Bronchial epithelial cell (primary cell): ENCODE measurements at regions not wholly inside any gene's neighbourhood (a gene's known extent, or its start where the extent isn't known, plus 50 kb on each side); places are given as distances from the start of the nearest gene placed in this dataset.

Experiments used
- DNase-seq: peaks from one replicate; pipeline ENCODE4 v3.0.0-alpha.2; 2010; ENCODE audit warnings: low read depth
- FAIRE-seq: peaks from 2 replicates; lab custom pipeline; 2011; peaks lifted over from hg19 to GRCh38; lab: Jason Lieb, UNC
- H3K27me3 ChIP-seq: 2 replicates; pipeline ENCODE4 v1.5.1; 2011; ENCODE audit warnings: low read length; ENCODE audit not compliant: control insufficient read depth, insufficient read depth
- H3K36me3 ChIP-seq: 2 replicates; pipeline ENCODE4 v1.5.1; 2011; ENCODE audit warnings: low read length; ENCODE audit not compliant: control insufficient read depth, insufficient read depth
- H3K4me3 ChIP-seq: 2 replicates; pipeline ENCODE4 v1.5.1; 2011; ENCODE audit warnings: mild to moderate bottlenecking, low read depth, low read length, control low read depth
- CTCF ChIP-seq: IDR thresholded peaks from 2 replicates; pipeline ENCODE4 v1.5.1; 2011; ENCODE audit warnings: mild to moderate bottlenecking, moderate library complexity, low read length, control low read depth, inconsistent platforms; ENCODE audit not compliant: insufficient read depth, severe bottlenecking

DNA sequence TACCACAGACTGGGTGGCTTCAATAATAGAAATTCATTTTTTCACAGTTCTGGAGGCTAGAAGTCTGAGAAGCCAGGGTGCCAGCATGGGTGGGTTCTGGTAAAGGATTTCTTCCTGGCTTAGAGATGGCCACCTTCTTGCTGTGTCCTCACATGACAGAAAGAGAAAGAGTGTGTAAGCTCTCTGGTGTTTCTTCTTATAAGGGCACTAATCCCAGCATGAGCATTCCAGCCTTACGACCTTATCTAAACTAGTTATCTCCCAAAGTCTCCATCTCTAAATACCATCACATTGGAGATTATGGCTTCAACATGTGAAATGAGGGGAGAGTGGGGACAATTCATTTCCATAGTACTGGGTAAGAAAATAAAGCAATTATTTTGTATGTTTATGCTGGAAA lies 226.5 kb upstream of the TUSC1 start:
- no peak for FAIRE-seq
- no peak for DNase-seq
- Histone ChIP-seq H3K36me3 (no peaks in the 10 kb centered on the region), H3K4me3 (no peak overlapping the region), H3K27me3 (no peaks in the 10 kb centered on the region)
- TF ChIP-seq CTCF = no peak

DNA sequence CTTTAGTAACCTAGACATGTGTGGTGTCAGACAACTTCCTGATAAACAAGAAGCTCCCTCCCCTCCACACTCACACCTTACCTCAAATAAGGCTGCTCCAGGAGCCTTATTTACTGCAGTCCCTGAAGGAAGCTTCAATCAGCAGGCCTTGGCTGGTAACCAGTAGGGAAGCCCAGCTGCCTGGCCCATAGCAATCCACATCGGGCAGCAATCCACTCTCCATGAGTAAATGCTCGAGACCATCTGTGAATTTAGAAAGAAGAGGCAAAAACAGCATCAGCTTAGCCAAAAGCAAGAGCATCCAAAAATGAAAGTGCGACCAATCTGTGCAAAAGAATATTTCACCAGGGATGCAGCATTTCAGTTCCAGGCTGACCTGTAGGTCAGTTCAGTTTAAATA lies 213.3 kb upstream of the TUSC1 start:
- DNase-seq = no peak
- Histone ChIP-seq H3K27me3 (no peaks in the 10 kb centered on the region), H3K4me3 (no peak overlapping the region), H3K36me3 (no peaks in the 10 kb centered on the region)
- no peak for FAIRE-seq
- TF ChIP-seq CTCF = no peak

DNA sequence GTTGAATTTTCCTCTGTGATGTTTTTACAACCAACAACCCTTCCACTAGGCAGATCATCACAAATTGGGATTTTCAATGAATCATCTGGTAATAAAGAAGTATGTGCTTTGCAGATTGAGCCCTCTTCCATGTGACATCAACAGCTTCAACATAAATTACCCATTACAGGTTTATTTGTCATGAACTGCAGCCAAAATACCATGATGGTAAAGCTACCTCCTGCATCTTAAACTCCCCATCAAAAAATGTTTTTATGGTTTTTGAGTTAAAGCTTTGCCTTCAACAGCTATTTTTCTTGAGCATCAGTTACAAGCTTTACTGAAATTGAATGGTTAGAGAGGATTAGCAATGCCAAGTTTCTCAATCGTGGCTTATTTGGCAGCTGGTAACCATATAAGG lies 211.4 kb upstream of the TUSC1 start:
- no peak for TF ChIP-seq CTCF
- FAIRE-seq (no peak), DNase-seq (no peak)
- H3K27me3 ChIP-seq = no peaks in the 10 kb centered on the region
- no peaks in the 10 kb centered on the region for H3K36me3 ChIP-seq
- no peak overlapping the region for H3K4me3 ChIP-seq

GRCh38 chr9:25876248-25876647 lies 198.0 kb upstream of the TUSC1 start:
- H3K36me3 ChIP-seq = no peaks in the 10 kb centered on the region
- TF ChIP-seq CTCF = no peak
- no peaks in the 10 kb centered on the region for H3K27me3 ChIP-seq
- FAIRE-seq (no peak), DNase-seq (no peak)
- no peak overlapping the region for H3K4me3 ChIP-seq

DNA sequence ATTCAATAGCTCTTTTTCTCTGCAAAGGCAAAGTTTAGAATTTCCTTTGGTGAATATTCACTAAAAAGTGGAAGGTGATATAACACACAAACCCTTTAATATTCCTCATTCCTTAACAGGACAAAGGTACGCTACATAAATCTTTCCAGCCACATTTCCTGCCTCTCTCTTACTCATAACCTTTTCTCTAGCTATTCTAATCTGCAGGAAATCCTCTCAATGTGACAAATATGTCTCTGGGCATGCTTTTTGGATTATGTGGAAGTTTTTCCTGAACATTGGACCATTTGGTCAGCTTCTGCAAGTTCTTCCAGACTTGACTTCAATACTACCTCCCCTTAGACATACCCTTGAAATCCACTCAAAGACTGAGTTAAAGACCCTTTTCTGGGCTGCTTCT lies 186.3 kb upstream of the TUSC1 start:
- TF ChIP-seq CTCF = no peak

GRCh38 chr9:25861421-25861820 lies 183.2 kb upstream of the TUSC1 start:
- DNase-seq (no peak), FAIRE-seq (no peak)
- H3K27me3 ChIP-seq = no peaks in the 10 kb centered on the region
- no peak overlapping the region for H3K4me3 ChIP-seq
- no peak for TF ChIP-seq CTCF
- no peaks in the 10 kb centered on the region for H3K36me3 ChIP-seq

More for the DNA sequence above, 186.3 kb upstream of the TUSC1 start:
- no peak for DNase-seq
- no peaks in the 10 kb centered on the region for H3K27me3 ChIP-seq
- no peak overlapping the region for H3K4me3 ChIP-seq
- FAIRE-seq = no peak
- no peaks in the 10 kb centered on the region for H3K36me3 ChIP-seq
